HCT116 (cell line): ENCODE measurements at regions not wholly inside any gene's neighbourhood (a gene's known extent, or its start where the extent isn't known, plus 50 kb on each side); places are given as distances from the start of the nearest gene placed in this dataset.

Experiments used
- ATAC-seq: fragments of 200-7000 bp; cut with Tn5 transposase; 2 replicates; pipeline ENCODE4 v1.9.1; 2020; ENCODE audit warnings: mild to moderate bottlenecking, moderate library complexity
- BruUV-seq: library from RNA; stranded (reverse); fragments of 400-500 nt; replicated peaks from 2 replicates; lab custom pipeline; 2021; lab: Mats Ljungman, UMichigan
- CTCF ChIA-PET: fragments of 300-600 bp; sonication (Branson Sonifier 250); formaldehyde crosslinking; loops from one replicate; lab custom pipeline; 2021; ENCODE audit warnings: antibody characterized with exemption; lab: Charles Lee
- POLR2A ChIA-PET: fragments of 300-600, 350-600 bp; sonication (Branson Sonifier 250); formaldehyde crosslinking; loops from one replicate; lab custom pipeline; 2021; ENCODE audit warnings: antibody characterized with exemption; lab: Charles Lee
- RAD21 ChIA-PET, 2 experiments: fragments of 300-600 bp; sonication (Branson Sonifier 250); formaldehyde crosslinking; loops; one replicate each; lab custom pipeline; 2023; ENCODE audit warnings: low total read pairs in 2 of 2; ENCODE audit not compliant: uncharacterized antibody in 2 of 2, unreplicated experiment in 2 of 2, low non-redundant PET in 1 of 2; lab: Charles Lee
- DNase-seq: peaks from one replicate; pipeline ENCODE4 v3.0.0-alpha.2; 2010; ENCODE audit warnings: low read depth, low spot score
- H2AFZ ChIP-seq: fragments of 200-600 bp; shearing (Covaris generic), sonication (generic); 2 replicates; pipeline ENCODE4 v1.6.1; 2017; ENCODE audit warnings: low read depth, mixed run types, mixed read lengths, antibody characterized with exemption, low read length; ENCODE audit not compliant: poor library complexity, severe bottlenecking
- H3K27ac ChIP-seq: 2 replicates; pipeline ENCODE4 v1.5.1; 2012; ENCODE audit warnings: low read depth, low read length
- H3K27me3 ChIP-seq: fragments of 200-600 bp; sonication (generic); 2 replicates; pipeline ENCODE4 v1.6.1; 2016; ENCODE audit warnings: mixed run types, low read length, mixed read lengths; ENCODE audit not compliant: insufficient read depth
- H3K36me3 ChIP-seq, 2 experiments: fragments of 200-500 bp in 1 of 2; fragments of 200-600 bp in 1 of 2; sonication (Bioruptor generic) in 1 of 2; sonication (generic) in 1 of 2; 2 replicates each; pipeline versions ENCODE4 v1.5.1 to v1.6.1; 2014 to 2016; ENCODE audit warnings: low read length in 2 of 2, inconsistent platforms in 1 of 2, mixed read lengths in 1 of 2, mixed run types in 1 of 2; ENCODE audit not compliant: insufficient read depth in 2 of 2, control insufficient read depth in 1 of 2
- H3K4me1 ChIP-seq, 2 experiments: fragments of 200-600 bp in 1 of 2; sonication (generic) in 1 of 2; 2 replicates each; pipeline versions ENCODE4 v1.5.1 to v1.6.1; 2012 to 2017; ENCODE audit warnings: low read length in 2 of 2, inconsistent platforms in 1 of 2, mild to moderate bottlenecking in 1 of 2, mixed read lengths in 1 of 2, mixed run types in 1 of 2, moderate library complexity in 1 of 2; ENCODE audit not compliant: insufficient read depth in 2 of 2, control insufficient read depth in 1 of 2
- H3K4me2 ChIP-seq: fragments of 200-600 bp; sonication (generic); 2 replicates; pipeline ENCODE4 v1.6.1; 2017; ENCODE audit warnings: mixed run types, low read length, mixed read lengths
- H3K4me3 ChIP-seq, 2 experiments: fragments of 200-600 bp in 1 of 2; sonication (generic) in 1 of 2; replicated peaks in 1 of 2; 2 replicates each; pipeline ENCODE4 v1.5.1; 2011 to 2016; ENCODE audit warnings: low read length in 2 of 2, control low read depth in 1 of 2, low read depth in 1 of 2, mild to moderate bottlenecking in 1 of 2, mixed read lengths in 1 of 2, mixed run types in 1 of 2
- H3K79me2 ChIP-seq: fragments of 200-600 bp; sonication (generic); 2 replicates; pipeline ENCODE4 v1.6.1; 2017; ENCODE audit warnings: mild to moderate bottlenecking, mixed run types, low read length, moderate library complexity, mixed read lengths; ENCODE audit not compliant: insufficient read depth
- H3K9ac ChIP-seq: fragments of 200-600 bp; sonication (generic); 2 replicates; pipeline ENCODE4 v1.6.1; 2016; ENCODE audit warnings: low read length, mixed read lengths
- H3K9me2 ChIP-seq: fragments of 200-600 bp; sonication (generic), shearing (Covaris generic); 2 replicates; pipeline ENCODE4 v1.6.1; 2017; ENCODE audit warnings: mixed run types, mild to moderate bottlenecking, moderate library complexity; ENCODE audit not compliant: insufficient read depth
- H3K9me3 ChIP-seq, 2 experiments: fragments of 200-500 bp in 1 of 2; fragments of 200-600 bp in 1 of 2; sonication (Bioruptor generic) in 1 of 2; sonication (generic) in 1 of 2; 2 replicates each; pipeline ENCODE4 v1.6.1; 2014 to 2017; ENCODE audit warnings: low read length in 2 of 2, mixed read lengths in 2 of 2, inconsistent platforms in 1 of 2, low read depth in 1 of 2, mild to moderate bottlenecking in 1 of 2, mixed run types in 1 of 2, moderate library complexity in 1 of 2; ENCODE audit not compliant: control insufficient read depth in 1 of 2, insufficient read depth in 1 of 2
- H4K20me1 ChIP-seq: fragments of 200-600 bp; sonication (generic), shearing (Covaris generic); 2 replicates; pipeline ENCODE4 v1.6.1; 2017; ENCODE audit warnings: mixed run types, mild to moderate bottlenecking, moderate library complexity; ENCODE audit not compliant: insufficient read depth
- CEBPB ChIP-seq: IDR thresholded peaks from 2 replicates; pipeline ENCODE4 v1.6.1; 2012; ENCODE audit warnings: low read depth
- ELF1 ChIP-seq: IDR thresholded peaks from 2 replicates; pipeline ENCODE4 v1.6.1; 2012; ENCODE audit warnings: low read depth, borderline replicate concordance
- EZH2 ChIP-seq: fragments of 200-600 bp; sonication (generic); IDR thresholded peaks from 2 replicates; pipeline ENCODE4 v1.6.1; 2017; ENCODE audit warnings: antibody characterized with exemption, mixed run types
- FOSL1 ChIP-seq: IDR thresholded peaks from 2 replicates; pipeline ENCODE4 v1.6.1; 2012; ENCODE audit warnings: low read depth
- JUND ChIP-seq: IDR thresholded peaks from 2 replicates; pipeline ENCODE4 v1.6.1; 2012
- MAX ChIP-seq: IDR thresholded peaks from 2 replicates; pipeline ENCODE4 v1.6.1; 2012
- POLR2AphosphoS5 ChIP-seq: IDR thresholded peaks from 2 replicates; pipeline ENCODE4 v1.6.1; 2011; ENCODE audit warnings: mild to moderate bottlenecking, low read depth, low read length, moderate library complexity
- RAD21 ChIP-seq: IDR thresholded peaks from 2 replicates; pipeline ENCODE4 v1.6.1; 2012; ENCODE audit warnings: low read depth, mild to moderate bottlenecking
- SIN3A ChIP-seq: IDR thresholded peaks from 2 replicates; pipeline ENCODE4 v1.6.1; 2012; ENCODE audit warnings: low read depth
- SP1 ChIP-seq: IDR thresholded peaks from 2 replicates; pipeline ENCODE4 v1.6.1; 2012; ENCODE audit warnings: low read depth
- YY1 ChIP-seq: IDR thresholded peaks from 2 replicates; pipeline ENCODE4 v1.6.1; 2011; ENCODE audit warnings: low read length, low read depth, moderate library complexity, mild to moderate bottlenecking; ENCODE audit not compliant: insufficient replicate concordance; ENCODE audit errors: extremely low read depth
- ZFX ChIP-seq: fragments of 450-650 bp; IDR thresholded peaks from 2 replicates; pipeline ENCODE4 v1.6.1; 2017
- ZNF274 ChIP-seq: fragments of 200-500 bp; sonication (Bioruptor generic); IDR thresholded peaks from 2 replicates; pipeline ENCODE4 v1.6.1; 2014; ENCODE audit warnings: mild to moderate bottlenecking, low read depth, low read length, inconsistent platforms
- intact Hi-C: fragments of 100-400 bp; cut with micrococcal nuclease; formaldehyde crosslinking; loops from 2 replicates; pipeline ENCODE4 v1.10.0; 2022

GRCh38 chr9:38130724-38131123 lies 61.7 kb upstream of the SHB start:
- intact Hi-C loops: no loop called here

GRCh38 chr9:38129366-38129765 lies 60.3 kb upstream of the SHB start:
- no peak overlapping the region for H3K4me3 ChIP-seq
- H2AFZ ChIP-seq: no peak overlapping the region
- H3K27me3 ChIP-seq: no peaks in the 10 kb centered on the region
- ChIA-PET RAD21 (interaction anchor here in 1 of 2 experiments (0.6 kb wide), 1 partner anchor 609 kb away, joined by 5 read pairs; no protein-coding TSS in a partner anchor), CTCF (no interaction called here), POLR2A (no interaction called here)
- no peaks in the 10 kb centered on the region for H4K20me1 ChIP-seq
- H3K4me2 ChIP-seq: no peak overlapping the region
- no peaks in the 10 kb centered on the region for H3K36me3 ChIP-seq
- no TSS peak for BruUV-seq
- intact Hi-C loops: no loop called here
- H3K79me2 ChIP-seq: no peaks in the 10 kb centered on the region
- H3K9me3 ChIP-seq: no peaks in the 10 kb centered on the region
- H3K27ac ChIP-seq: no peak overlapping the region
- no peak overlapping the region for H3K9ac ChIP-seq
- H3K9me2 ChIP-seq: no peaks in the 10 kb centered on the region
- ATAC-seq (no peak), DNase-seq (no peak)
- H3K4me1 ChIP-seq: no peaks in the 10 kb centered on the region
- no peak for TF ChIP-seq SP1
- TF ChIP-seq MAX: no peak
- TF ChIP-seq FOSL1: no peak
- no peak for TF ChIP-seq YY1
- no peak for TF ChIP-seq ZFX
- no peak for TF ChIP-seq CEBPB
- no peak for TF ChIP-seq ELF1

More at GRCh38 chr9:38130724-38131123, 61.7 kb upstream of the SHB start:
- Histone ChIP-seq H4K20me1 (no peaks in the 10 kb centered on the region), H3K27me3 (no peaks in the 10 kb centered on the region), H3K4me2 (no peak overlapping the region), H3K27ac (no peak overlapping the region), H2AFZ (no peak overlapping the region), H3K9me3 (no peaks in the 10 kb centered on the region), H3K79me2 (no peaks in the 10 kb centered on the region), H3K4me1 (no peaks in the 10 kb centered on the region), H3K9me2 (no peaks in the 10 kb centered on the region), H3K9ac (no peak overlapping the region), H3K36me3 (no peaks in the 10 kb centered on the region), H3K4me3 (no peak overlapping the region)
- no peak for DNase-seq
- no TSS peak for BruUV-seq
- ChIA-PET RAD21 (no interaction called here), CTCF (no interaction called here), POLR2A (no interaction called here)
- no peak for ATAC-seq
- TF ChIP-seq POLR2AphosphoS5: no peak
- no peak for TF ChIP-seq ZFX
- no peak for TF ChIP-seq EZH2
- TF ChIP-seq CEBPB: no peak
- no peak for TF ChIP-seq ZNF274
- TF ChIP-seq SP1: no peak
- TF ChIP-seq JUND: no peak
- no peak for TF ChIP-seq RAD21
- TF ChIP-seq SIN3A: no peak
- no peak for TF ChIP-seq ELF1
